Right cardiac atrium (tissue), 5 donors: ENCODE measurements at regions not wholly inside any gene's neighbourhood (a gene's known extent, or its start where the extent isn't known, plus 50 kb on each side); places are given as distances from the start of the nearest gene placed in this dataset.

Experiments
- ATAC-seq, 2 donors: fragments of 200-7000 bp; cut with Tn5 transposase; one replicate each; pipeline versions ENCODE4 v1.8.0 to v1.9.1; 2020; ENCODE audit warnings: moderate library complexity in 2 of 2, mild to moderate bottlenecking in 1 of 2
- DNase-seq, 3 donors: peaks; one replicate each; pipeline ENCODE4 v3.0.0-alpha.2; 2020
- H3K27ac ChIP-seq: one replicate; pipeline ENCODE4 v1.5.1; 2013; ENCODE audit warnings: mild to moderate bottlenecking, low read length, control low read depth, moderate library complexity
- H3K27me3 ChIP-seq: one replicate; pipeline ENCODE4 v1.6.1; 2013; ENCODE audit not compliant: control insufficient read depth, insufficient read depth
- H3K4me1 ChIP-seq: one replicate; pipeline ENCODE4 v1.6.1; 2013; ENCODE audit warnings: low read length; ENCODE audit not compliant: control insufficient read depth, insufficient read depth
- H3K4me3 ChIP-seq: one replicate; pipeline ENCODE4 v1.5.1; 2013; ENCODE audit warnings: low read length, control low read depth
- H3K9me3 ChIP-seq: one replicate; pipeline ENCODE4 v1.6.1; 2013; ENCODE audit warnings: low read length; ENCODE audit not compliant: control insufficient read depth
- WGBS: extraction: QIAGEN DNeasy Blood & Tissue Kit; methylation state at CpG from one replicate; pipeline ENCODE4 v1.1.7; 2013; 5-methylcytosine and 5-hydroxymethylcytosine counted together
- intact Hi-C, 4 donors: fragments of 100-400 bp; cut with DNase I; formaldehyde crosslinking; loops; one replicate each; pipeline versions ENCODE4 v1.11.0 to v1.14.0; 2022 to 2023
- donor health status: healthy with polysubstance abuse.
- donor health status: DM: no; HTN: yes; CAD: no.
- donor health status: DM: no; HTN: no; CAD: no.
- donor health status: DM: no; HTN: yes; CAD: no; lungs with severe emphysema.
- donor health status: DM: yes; HTN: yes; CAD: no.

DNA sequence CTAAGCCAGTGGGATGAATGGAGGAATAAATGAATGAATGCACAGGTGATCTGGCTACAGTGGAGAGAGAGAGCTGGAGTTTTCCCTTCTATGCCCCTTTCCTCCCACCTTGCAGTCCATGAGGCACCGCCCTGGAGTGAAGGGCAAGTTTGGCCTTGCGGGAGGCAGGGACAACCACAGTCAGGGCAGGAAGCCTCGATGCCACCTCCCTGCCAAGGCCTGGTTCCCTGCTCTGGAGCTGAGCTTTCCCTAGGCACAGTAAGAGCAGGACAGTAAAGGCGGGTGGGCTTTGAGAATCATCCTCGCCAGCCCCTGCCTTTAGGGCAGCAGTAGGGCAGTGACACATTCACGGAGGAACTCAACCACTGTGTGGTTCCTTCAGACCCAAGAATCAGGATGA, 72.6 kb downstream of the RBFOX3 start:
- Histone ChIP-seq H3K4me1 (no peaks in the 10 kb centered on the region), H3K27me3 (no peaks in the 10 kb centered on the region), H3K27ac (no peak overlapping the region), H3K9me3 (no peaks in the 10 kb centered on the region), H3K4me3 (no peak overlapping the region)
- no peak for DNase-seq
- 79% methylated on average over 6 of the region's 6 CpGs for WGBS
- no peak for ATAC-seq
- intact Hi-C loops: no loop called here

DNA sequence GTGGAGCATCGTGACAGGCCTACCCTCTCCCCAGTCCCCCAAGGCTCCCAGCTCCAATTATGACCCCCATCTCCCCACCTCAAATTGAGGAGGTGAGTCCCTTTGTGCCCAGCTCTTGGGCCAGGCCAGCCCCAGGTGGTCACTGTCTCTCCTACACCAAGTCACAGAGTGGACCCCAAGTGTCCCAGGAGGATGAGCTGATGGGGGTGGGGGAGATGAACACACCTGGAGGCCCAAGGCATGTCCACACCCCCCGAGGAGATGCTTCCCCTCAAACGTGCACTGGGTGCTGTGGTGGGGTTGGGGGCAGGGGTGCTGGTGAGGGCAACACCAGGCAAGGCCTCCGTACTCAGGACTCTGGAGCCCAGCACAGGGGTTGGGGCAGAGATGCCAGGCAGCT, 73.2 kb downstream of the RBFOX3 start:
- no peak overlapping the region for H3K4me3 ChIP-seq
- WGBS: 75% methylated on average over 4 of the region's 4 CpGs
- no peak for DNase-seq
- H3K4me1 ChIP-seq: no peaks in the 10 kb centered on the region
- H3K27me3 ChIP-seq: no peaks in the 10 kb centered on the region
- intact Hi-C loops: no loop called here
- no peak for ATAC-seq
- no peak overlapping the region for H3K27ac ChIP-seq
- H3K9me3 ChIP-seq: no peaks in the 10 kb centered on the region

DNA sequence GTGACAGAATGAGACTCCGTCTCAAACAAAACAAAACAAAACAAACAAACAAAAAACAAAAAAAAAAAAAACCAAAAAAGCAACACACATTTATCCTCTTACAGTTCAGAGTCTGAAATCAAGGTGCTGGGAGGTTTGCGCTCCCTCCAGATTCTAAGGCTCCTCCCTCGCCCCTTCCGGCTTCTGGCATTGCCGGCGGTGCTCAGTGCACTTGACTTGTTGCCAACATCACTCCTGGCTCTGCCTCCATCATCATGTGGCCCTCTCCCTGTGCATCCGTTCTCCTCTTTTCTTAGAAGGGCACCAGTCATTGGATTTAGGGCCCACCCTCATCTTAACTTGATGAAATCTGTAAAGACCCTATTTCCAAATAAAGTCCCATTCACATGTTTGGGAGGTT, 73.8 kb downstream of the RBFOX3 start:
- Histone ChIP-seq H3K9me3 (no peaks in the 10 kb centered on the region), H3K27me3 (no peaks in the 10 kb centered on the region), H3K4me3 (no peak overlapping the region), H3K27ac (no peak overlapping the region), H3K4me1 (no peaks in the 10 kb centered on the region)
- intact Hi-C loops: no loop called here
- DNase-seq: no peak
- ATAC-seq: no peak
- 84% methylated on average over 7 of the region's 7 CpGs for WGBS

DNA sequence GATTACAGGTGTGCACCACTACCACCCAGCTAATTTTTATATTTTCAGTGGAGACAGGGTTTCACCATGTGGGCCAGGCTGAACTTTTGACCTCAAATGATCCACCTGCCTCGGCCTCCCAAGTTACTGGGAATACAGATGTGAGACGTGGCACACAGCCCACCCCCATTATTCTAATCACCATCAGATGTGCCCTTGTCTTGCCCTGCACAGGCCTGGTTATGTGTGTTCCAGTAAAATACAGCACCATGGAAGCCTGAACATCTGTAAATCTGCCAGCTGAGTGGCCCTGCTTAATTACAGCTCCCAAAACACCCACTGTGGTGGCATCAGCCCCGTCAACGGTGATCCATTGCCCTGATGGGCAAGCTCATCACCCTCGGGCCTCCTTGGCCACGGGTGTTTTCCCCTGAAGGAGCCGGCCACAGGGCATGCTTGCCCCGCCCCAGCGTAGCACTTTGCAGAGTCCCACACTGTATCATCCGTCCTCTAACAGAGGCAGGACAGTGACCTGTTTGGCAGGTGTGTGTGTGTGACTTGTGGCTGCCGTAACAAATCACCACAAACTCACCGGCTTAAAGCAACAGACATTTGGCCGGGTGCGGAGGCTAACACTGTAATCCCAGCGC, 74.5 kb downstream of the RBFOX3 start:
- H3K27ac ChIP-seq: no peak overlapping the region
- DNase-seq (no peak), ATAC-seq (no peak)
- no peak overlapping the region for H3K4me3 ChIP-seq
- no peaks in the 10 kb centered on the region for H3K4me1 ChIP-seq
- H3K27me3 ChIP-seq: no peaks in the 10 kb centered on the region
- WGBS: 87% methylated on average over 15 of the region's 15 CpGs
- H3K9me3 ChIP-seq: no peaks in the 10 kb centered on the region
- intact Hi-C loops: no loop called here

DNA sequence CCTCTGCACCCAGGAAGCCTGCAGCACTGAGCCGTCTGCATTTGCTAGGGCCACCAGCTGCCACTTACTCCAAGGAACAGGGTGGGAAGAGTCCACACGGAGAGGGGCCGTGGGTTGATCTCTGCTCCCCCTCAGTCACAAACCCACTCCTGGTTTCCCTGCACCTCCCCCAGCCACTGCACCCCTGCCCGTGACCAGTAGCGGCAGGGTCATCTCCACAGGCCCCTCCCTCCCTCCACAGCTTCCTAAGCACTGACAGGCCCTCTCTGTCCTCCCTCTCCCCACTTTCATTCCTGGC, 75.2 kb downstream of the RBFOX3 start:
- Histone ChIP-seq H3K27ac (no peak overlapping the region), H3K4me1 (no peaks in the 10 kb centered on the region), H3K4me3 (no peak overlapping the region), H3K27me3 (no peaks in the 10 kb centered on the region), H3K9me3 (no peaks in the 10 kb centered on the region)
- DNase-seq: no peak
- no peak for ATAC-seq
- 65% methylated on average over 5 of the region's 5 CpGs for WGBS
- intact Hi-C loops: no loop called here

DNA sequence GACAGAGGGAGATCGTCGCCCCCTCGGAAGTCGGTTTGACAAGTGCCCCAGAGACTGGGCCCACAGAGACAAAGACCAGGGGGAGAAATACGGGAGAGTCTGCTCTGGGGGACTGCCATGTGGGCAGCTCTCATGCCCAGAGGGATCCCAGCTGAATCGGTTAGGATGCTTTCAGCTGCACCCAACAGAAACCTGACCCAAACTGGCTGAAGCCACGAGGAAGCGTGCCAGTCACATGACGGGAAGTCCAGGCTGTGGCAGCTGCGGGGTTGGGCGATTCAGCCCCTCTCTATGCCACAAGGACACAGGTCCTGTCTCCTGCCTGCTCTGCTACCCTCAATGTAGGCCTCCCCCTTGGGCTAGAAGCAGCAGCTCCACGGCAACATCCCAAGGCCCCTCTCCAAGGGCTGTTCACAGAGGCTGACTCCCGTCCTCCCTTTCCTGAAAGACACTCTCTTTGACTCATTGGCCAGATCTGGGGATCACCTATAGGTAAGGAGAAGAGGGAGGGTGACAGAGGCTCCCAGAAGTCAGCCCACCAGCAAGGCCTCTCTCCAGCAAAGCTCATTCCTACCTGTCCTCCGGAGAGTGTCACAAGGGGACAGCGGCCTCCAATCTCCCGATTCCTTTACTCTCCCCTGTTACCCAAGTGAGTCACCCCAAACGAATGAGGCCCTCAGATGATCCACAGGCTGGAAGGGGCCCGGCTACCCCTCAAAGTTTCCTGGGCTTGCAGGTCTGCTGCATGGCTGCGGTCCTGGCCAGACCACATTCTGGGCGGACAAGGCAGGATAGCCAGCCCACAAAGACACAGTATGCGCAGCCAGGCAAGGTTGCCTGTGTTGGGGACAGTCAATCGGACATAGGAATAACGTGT, 75.8 kb downstream of the RBFOX3 start:
- WGBS: 77% methylated on average over 23 of the region's 23 CpGs
- Histone ChIP-seq H3K27ac (no peak overlapping the region), H3K4me1 (no peaks in the 10 kb centered on the region), H3K27me3 (no peaks in the 10 kb centered on the region), H3K4me3 (no peak overlapping the region), H3K9me3 (no peaks in the 10 kb centered on the region)
- ATAC-seq (no peak), DNase-seq (no peak)
- intact Hi-C loops: no loop called here

DNA sequence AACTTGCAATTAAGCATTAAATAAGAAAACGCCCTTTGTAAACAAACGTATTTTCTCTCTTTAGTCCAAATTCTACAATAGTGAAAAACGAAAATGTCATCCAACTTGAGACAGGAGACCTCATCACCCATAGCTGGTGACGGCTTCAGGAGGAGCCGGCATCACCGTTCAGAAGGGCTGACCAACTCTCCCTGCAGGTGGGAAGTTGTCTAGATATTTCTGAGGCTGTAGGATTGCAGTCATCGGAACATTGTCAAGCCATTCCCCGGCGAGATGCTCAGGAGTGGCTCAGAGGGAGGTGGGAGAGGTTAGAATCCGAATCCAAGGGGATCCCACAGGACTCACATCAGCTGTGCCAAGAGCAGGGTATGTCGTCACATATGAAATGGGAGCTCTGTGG, 76.7 kb downstream of the RBFOX3 start:
- Histone ChIP-seq H3K9me3 (no peaks in the 10 kb centered on the region), H3K4me3 (no peak overlapping the region), H3K27me3 (no peaks in the 10 kb centered on the region), H3K27ac (no peak overlapping the region), H3K4me1 (no peaks in the 10 kb centered on the region)
- DNase-seq (no peak), ATAC-seq (no peak)
- intact Hi-C loops: no loop called here
- 73% methylated on average over 11 of the region's 11 CpGs for WGBS

DNA sequence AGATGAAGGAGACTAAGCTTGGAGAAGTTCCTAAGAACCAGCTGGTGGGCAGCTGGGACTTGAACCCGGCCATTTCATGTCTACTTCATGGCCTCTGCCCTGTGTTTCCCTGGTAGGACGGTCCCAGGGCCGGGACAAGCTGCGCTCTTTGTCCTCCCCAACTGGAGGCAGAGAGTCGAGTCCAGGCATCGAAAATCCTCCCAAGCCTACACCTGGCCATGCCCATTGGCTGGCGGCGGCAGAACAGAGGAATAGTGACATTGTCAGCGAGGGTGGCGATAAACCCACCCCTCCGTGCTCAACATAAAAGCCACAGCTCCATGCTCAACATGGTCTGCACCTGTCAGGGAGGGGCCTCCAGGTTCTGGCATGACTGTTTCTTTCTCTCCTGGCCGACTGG, 77.7 kb downstream of the RBFOX3 start:
- DNase-seq (no peak), ATAC-seq (no peak)
- no peak overlapping the region for H3K27ac ChIP-seq
- no peaks in the 10 kb centered on the region for H3K27me3 ChIP-seq
- no peaks in the 10 kb centered on the region for H3K4me1 ChIP-seq
- 80% methylated on average over 12 of the region's 12 CpGs for WGBS
- no peaks in the 10 kb centered on the region for H3K9me3 ChIP-seq
- intact Hi-C loops: no loop called here
- H3K4me3 ChIP-seq: no peak overlapping the region

DNA sequence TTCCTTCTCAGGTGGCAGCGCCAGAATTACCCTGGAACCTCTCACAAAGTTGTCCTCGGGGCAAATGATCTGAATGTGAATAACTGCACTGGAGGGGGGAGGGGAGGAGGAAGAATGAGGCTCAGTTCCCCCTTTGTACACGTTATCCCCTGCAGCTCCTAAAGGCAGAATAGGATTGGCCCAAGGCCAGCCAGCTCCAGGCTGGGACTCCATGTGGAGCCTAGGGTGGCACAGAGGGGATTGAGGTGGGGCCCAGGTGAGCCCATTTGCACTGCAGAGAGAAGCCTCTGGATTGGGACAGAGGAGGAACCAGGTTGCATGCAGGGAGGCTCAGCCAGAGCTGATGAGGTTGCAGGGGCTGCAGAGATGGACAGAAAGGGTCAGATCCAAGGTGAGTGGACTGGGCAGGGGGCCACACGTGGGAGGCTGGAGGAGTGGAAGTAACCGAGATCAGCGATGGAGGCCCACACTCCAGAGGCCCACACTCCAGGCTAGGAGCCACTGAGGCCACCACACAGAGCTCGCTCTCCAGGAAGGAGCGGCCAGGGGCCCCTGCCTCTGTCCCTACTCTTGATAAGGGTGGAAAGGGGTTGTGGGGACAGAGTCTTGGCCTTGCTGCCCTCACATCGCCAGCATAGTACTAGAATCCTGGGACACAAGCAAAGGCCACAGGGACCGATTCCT, 78.6 kb downstream of the RBFOX3 start:
- DNase-seq (no peak), ATAC-seq (no peak)
- WGBS: 66% methylated on average over 10 of the region's 10 CpGs
- intact Hi-C loops: no loop called here
- Histone ChIP-seq H3K27ac (no peak overlapping the region), H3K4me1 (no peaks in the 10 kb centered on the region), H3K9me3 (no peaks in the 10 kb centered on the region), H3K27me3 (peaks cover 4% of the 10 kb centered on the region), H3K4me3 (no peak overlapping the region)

DNA sequence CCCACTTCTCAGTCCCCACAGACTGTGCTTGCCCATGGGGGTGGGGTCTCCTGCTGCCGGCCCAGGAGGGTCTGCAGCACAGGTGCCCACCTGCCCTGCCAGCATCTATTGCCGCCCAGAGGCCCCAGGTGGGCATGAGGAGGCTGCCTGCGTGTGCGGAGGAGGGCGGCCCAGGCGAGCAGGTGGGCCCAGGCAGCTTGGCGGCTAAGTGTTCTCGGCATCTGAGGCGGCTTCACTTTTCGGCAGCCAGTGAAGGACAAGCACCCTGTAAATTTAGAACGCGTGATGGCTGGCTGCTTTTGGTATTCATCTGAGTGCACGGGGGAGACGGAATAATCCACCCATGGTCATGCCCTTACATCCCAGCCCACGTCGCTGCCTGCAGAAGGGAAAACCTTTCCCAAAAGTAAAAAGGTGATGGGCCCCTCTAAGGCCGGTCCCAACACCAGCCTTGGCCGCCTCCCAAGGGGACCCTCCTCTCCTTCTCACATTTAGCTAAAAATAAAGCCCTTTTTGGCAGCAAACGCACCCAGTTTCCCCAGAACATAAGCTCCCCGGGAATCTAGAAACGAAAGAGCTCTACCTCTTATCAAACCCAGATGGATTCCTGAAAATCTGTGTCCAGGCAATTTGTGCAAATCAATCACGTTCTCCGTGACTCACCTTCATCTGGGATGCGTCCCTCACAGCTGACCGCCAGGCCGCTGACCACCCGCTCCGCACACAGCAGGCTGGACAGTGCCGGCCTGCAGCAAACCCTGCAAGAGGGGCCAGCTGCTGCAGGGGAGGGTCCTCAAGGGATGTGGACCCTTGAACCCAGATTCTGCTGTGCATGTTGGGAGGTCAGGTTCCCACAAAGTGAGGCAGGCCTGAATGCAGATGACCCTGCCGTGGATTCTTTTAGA, 79.4 kb downstream of the RBFOX3 start:
- no peak for DNase-seq
- intact Hi-C loops: no loop called here
- Histone ChIP-seq H3K27me3 (peaks cover 4% of the 10 kb centered on the region), H3K4me1 (no peaks in the 10 kb centered on the region), H3K4me3 (no peak overlapping the region), H3K27ac (no peak overlapping the region), H3K9me3 (no peaks in the 10 kb centered on the region)
- no peak for ATAC-seq
- WGBS: 72% methylated on average over 30 of the region's 30 CpGs
